ENCODE measurements at regions not wholly inside any gene's neighbourhood (a gene's known extent, or its start where the extent isn't known, plus 50 kb on each side); places are given as distances from the start of the nearest gene placed in this dataset.

GRCh38 chr4:52269761-52270160 lies 218.7 kb downstream of the SPATA18 start:
- TF ChIP-seq, protein P1, sequence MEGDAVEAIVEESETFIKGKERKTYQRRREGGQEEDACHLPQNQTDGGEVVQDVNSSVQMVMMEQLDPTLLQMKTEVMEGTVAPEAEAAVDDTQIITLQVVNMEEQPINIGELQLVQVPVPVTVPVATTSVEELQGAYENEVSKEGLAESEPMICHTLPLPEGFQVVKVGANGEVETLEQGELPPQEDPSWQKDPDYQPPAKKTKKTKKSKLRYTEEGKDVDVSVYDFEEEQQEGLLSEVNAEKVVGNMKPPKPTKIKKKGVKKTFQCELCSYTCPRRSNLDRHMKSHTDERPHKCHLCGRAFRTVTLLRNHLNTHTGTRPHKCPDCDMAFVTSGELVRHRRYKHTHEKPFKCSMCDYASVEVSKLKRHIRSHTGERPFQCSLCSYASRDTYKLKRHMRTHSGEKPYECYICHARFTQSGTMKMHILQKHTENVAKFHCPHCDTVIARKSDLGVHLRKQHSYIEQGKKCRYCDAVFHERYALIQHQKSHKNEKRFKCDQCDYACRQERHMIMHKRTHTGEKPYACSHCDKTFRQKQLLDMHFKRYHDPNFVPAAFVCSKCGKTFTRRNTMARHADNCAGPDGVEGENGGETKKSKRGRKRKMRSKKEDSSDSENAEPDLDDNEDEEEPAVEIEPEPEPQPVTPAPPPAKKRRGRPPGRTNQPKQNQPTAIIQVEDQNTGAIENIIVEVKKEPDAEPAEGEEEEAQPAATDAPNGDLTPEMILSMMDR (IDR thresholded peaks at IDR 0.05), result no peak
- TF ChIP-seq POLR2A (IDR thresholded peaks at IDR 0.05), result no peak

Measured in thyroid gland (tissue), 4 donors.